Fibroblast of lung (primary cell): ENCODE measurements at regions not wholly inside any gene's neighbourhood (a gene's known extent, or its start where the extent isn't known, plus 50 kb on each side); places are given as distances from the start of the nearest gene placed in this dataset.

Experiments
- DNase-seq, 2 donors: peaks; one replicate each; pipeline versions ENCODE4 v3.0.0 to v3.0.0-alpha.2; 2010; ENCODE audit warnings: low read depth in 2 of 2
- H2AFZ ChIP-seq: 2 replicates; pipeline ENCODE4 v1.5.1; 2012; ENCODE audit warnings: low read length, control low read depth, inconsistent platforms
- H3K27ac ChIP-seq: 2 replicates; pipeline ENCODE4 v1.5.1; 2011; ENCODE audit warnings: low read length, control low read depth; ENCODE audit not compliant: insufficient read depth
- H3K27me3 ChIP-seq: 2 replicates; pipeline ENCODE4 v1.5.1; 2011; ENCODE audit warnings: mild to moderate bottlenecking, low read length; ENCODE audit not compliant: control insufficient read depth, insufficient read depth
- H3K36me3 ChIP-seq: 2 replicates; pipeline ENCODE4 v1.5.1; 2011; ENCODE audit warnings: low read length; ENCODE audit not compliant: control insufficient read depth, insufficient read depth
- H3K4me1 ChIP-seq: 2 replicates; pipeline ENCODE4 v1.5.1; 2011; ENCODE audit warnings: low read length; ENCODE audit not compliant: control insufficient read depth, insufficient read depth; ENCODE audit errors: extremely low read depth
- H3K4me2 ChIP-seq: 2 replicates; pipeline ENCODE4 v1.5.1; 2011; ENCODE audit warnings: low read length, control low read depth; ENCODE audit not compliant: insufficient read depth; ENCODE audit errors: extremely low read depth
- H3K4me3 ChIP-seq, 4 experiments: fragments of 200-600 bp in 1 of 4; sonication (generic) in 1 of 4; replicated peaks in 1 of 4; 2 replicates each; pipeline ENCODE4 v1.5.1; 2011 to 2016; ENCODE audit warnings: low read length in 4 of 4, low read depth in 3 of 4, mild to moderate bottlenecking in 3 of 4, control low read depth in 2 of 4, inconsistent platforms in 1 of 4, mixed read lengths in 1 of 4; ENCODE audit not compliant: insufficient read depth in 1 of 4; ENCODE audit errors: control extremely low read depth in 1 of 4
- H3K79me2 ChIP-seq: 2 replicates; pipeline ENCODE4 v1.5.1; 2012; ENCODE audit warnings: mild to moderate bottlenecking, low read length, inconsistent platforms; ENCODE audit not compliant: control insufficient read depth, insufficient read depth
- H3K9ac ChIP-seq: 2 replicates; pipeline ENCODE4 v1.5.1; 2011; ENCODE audit warnings: mild to moderate bottlenecking, low read length, control low read depth; ENCODE audit not compliant: insufficient read depth
- H3K9me3 ChIP-seq: 2 replicates; pipeline ENCODE4 v1.5.1; 2012; ENCODE audit warnings: low read depth, low read length; ENCODE audit not compliant: control insufficient read depth, insufficient read depth
- H4K20me1 ChIP-seq: 2 replicates; pipeline ENCODE4 v1.5.1; 2011; ENCODE audit warnings: low read length; ENCODE audit not compliant: control insufficient read depth, insufficient read depth; ENCODE audit errors: extremely low read depth
- EZH2 ChIP-seq: IDR thresholded peaks from 2 replicates; pipeline ENCODE4 v1.5.1; 2012; ENCODE audit warnings: low read length, control low read depth, mild to moderate bottlenecking; ENCODE audit errors: missing control alignments
- TF ChIP-seq, protein P1 (sequence below), 2 donors: IDR thresholded peaks in 1 of 2; conservative IDR thresholded peaks in 1 of 2; 1 replicate in 1 of 2; 2 replicates in 1 of 2; pipeline ENCODE4 v1.5.1; 2011 to 2012; ENCODE audit warnings: low read length in 2 of 2, control low read depth in 1 of 2, inconsistent platforms in 1 of 2, low read depth in 1 of 2, mild to moderate bottlenecking in 1 of 2

DNA sequence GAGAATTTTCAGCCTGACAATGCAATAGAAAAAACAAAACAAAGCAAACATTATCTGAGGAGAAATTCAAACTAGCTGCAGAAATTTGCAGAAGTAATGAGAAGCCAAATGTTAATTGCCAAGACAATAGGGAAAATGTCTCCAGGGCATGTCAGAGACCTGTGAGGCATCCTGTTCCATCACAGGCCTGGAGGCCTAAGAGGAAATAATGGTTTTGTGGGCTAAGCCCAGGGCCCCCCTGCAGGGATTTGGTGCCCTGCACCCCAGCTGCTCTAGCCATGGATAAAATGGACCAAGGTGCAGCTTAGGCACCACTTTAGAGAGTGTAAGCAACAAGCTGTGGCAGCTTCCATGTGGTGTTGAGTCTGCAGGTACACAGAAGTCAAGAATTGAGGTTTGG lies 401.2 kb upstream of the NECTIN3 start:
- Histone ChIP-seq H3K79me2 (no peaks in the 10 kb centered on the region), H3K4me2 (no peak overlapping the region), H3K27me3 (no peaks in the 10 kb centered on the region), H3K4me3 (no peak overlapping the region), H3K36me3 (no peaks in the 10 kb centered on the region), H3K9ac (no peak overlapping the region), H3K9me3 (no peaks in the 10 kb centered on the region), H4K20me1 (no peaks in the 10 kb centered on the region), H3K4me1 (no peaks in the 10 kb centered on the region), H2AFZ (no peak overlapping the region), H3K27ac (no peak overlapping the region)
- no peak for TF ChIP-seq EZH2
- TF ChIP-seq, protein P1, sequence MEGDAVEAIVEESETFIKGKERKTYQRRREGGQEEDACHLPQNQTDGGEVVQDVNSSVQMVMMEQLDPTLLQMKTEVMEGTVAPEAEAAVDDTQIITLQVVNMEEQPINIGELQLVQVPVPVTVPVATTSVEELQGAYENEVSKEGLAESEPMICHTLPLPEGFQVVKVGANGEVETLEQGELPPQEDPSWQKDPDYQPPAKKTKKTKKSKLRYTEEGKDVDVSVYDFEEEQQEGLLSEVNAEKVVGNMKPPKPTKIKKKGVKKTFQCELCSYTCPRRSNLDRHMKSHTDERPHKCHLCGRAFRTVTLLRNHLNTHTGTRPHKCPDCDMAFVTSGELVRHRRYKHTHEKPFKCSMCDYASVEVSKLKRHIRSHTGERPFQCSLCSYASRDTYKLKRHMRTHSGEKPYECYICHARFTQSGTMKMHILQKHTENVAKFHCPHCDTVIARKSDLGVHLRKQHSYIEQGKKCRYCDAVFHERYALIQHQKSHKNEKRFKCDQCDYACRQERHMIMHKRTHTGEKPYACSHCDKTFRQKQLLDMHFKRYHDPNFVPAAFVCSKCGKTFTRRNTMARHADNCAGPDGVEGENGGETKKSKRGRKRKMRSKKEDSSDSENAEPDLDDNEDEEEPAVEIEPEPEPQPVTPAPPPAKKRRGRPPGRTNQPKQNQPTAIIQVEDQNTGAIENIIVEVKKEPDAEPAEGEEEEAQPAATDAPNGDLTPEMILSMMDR (conservative IDR thresholded peaks at IDR 0.05 in 1 of 2, IDR thresholded peaks at IDR 0.05 in 1 of 2; ENCODE audit: low read depth in 1 of 2, low read length in 2 of 2), result no peak
- no peak for DNase-seq

DNA sequence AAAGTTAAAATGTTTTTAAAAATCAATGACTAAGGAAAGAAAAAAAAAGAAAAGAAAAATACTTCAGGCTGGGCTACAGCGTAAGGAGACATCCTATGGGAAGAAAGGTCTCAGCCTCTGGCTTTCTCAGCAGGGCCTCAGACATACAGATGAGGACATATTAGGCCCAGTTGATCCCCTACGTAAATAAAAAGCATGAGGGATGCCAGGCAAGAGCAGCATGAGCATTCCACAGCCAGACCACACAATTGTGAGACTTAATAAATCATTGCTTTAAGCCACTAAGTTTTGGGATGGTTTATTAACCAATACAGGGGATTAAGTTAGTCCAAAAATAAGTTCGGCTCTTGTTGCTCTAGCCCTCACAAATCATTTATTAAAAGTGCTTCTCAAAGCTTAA lies 394.1 kb upstream of the NECTIN3 start:
- H3K9me3 ChIP-seq, result no peaks in the 10 kb centered on the region
- no peak overlapping the region for H3K4me2 ChIP-seq
- no peaks in the 10 kb centered on the region for H3K4me1 ChIP-seq
- no peaks in the 10 kb centered on the region for H3K79me2 ChIP-seq
- no peaks in the 10 kb centered on the region for H3K27me3 ChIP-seq
- no peaks in the 10 kb centered on the region for H3K36me3 ChIP-seq
- TF ChIP-seq, protein P1 (conservative IDR thresholded peaks at IDR 0.05 in 1 of 2, IDR thresholded peaks at IDR 0.05 in 1 of 2; ENCODE audit: low read depth in 1 of 2, low read length in 2 of 2), result no peak
- TF ChIP-seq EZH2, result no peak
- peak overlapping the region; percentile 25 for H2AFZ ChIP-seq
- H4K20me1 ChIP-seq, result no peaks in the 10 kb centered on the region
- H3K4me3 ChIP-seq, result no peak overlapping the region
- no peak overlapping the region for H3K27ac ChIP-seq
- no peak overlapping the region for H3K9ac ChIP-seq
- DNase-seq, result peak; percentile 18 to 31

DNA sequence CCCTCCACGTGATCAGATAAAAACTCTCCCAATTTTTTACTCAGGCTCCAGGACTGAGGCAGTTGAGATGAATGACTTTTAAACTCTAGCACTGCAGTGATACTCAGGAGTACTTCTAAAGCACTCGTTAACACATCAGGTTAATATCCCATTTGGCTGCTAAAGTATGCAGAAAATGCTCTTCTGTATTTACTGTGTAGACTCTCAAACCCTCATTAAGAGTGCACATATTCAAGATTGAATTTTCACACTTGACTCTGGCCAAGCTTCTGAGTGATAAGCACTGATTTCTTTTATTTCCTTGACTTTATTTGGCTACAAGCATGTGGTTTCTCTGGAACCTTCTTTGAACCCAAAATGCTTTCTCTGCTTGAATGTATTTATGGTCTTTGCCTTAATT lies 392.3 kb upstream of the NECTIN3 start:
- Histone ChIP-seq H3K9me3 (no peaks in the 10 kb centered on the region), H2AFZ (no peak overlapping the region), H3K4me1 (no peaks in the 10 kb centered on the region), H3K27me3 (no peaks in the 10 kb centered on the region), H3K9ac (no peak overlapping the region), H3K4me2 (no peak overlapping the region), H3K36me3 (no peaks in the 10 kb centered on the region), H4K20me1 (no peaks in the 10 kb centered on the region), H3K79me2 (no peaks in the 10 kb centered on the region), H3K4me3 (no peak overlapping the region), H3K27ac (no peak overlapping the region)
- TF ChIP-seq, protein P1 (conservative IDR thresholded peaks at IDR 0.05 in 1 of 2, IDR thresholded peaks at IDR 0.05 in 1 of 2; ENCODE audit: low read depth in 1 of 2, low read length in 2 of 2), result no peak
- TF ChIP-seq EZH2, result no peak
- no peak for DNase-seq
